IMR-90 (cell line): ENCODE measurements at regions not wholly inside any gene's neighbourhood (a gene's known extent, or its start where the extent isn't known, plus 50 kb on each side); places are given as distances from the start of the nearest gene placed in this dataset.

Experiments used
- ATAC-seq: fragments of 200-7000 bp; cut with Tn5 transposase; 2 replicates; pipeline ENCODE4 v1.9.1; 2020; ENCODE audit warnings: low read depth, mild to moderate bottlenecking, moderate library complexity
- BruUV-seq: library from RNA; stranded (reverse); fragments of 400-500 nt; replicated peaks from 2 replicates; lab custom pipeline; 2021; lab: Mats Ljungman, UMichigan
- CTCF ChIA-PET: fragments of 300-600 bp; formaldehyde crosslinking; extraction: SDS; loops from one replicate; lab custom pipeline; 2021; ENCODE audit warnings: antibody characterized with exemption; lab: Yijun Ruan, JAX
- POLR2A ChIA-PET: fragments of 300-600 bp; sonication (Branson Sonifier 250); formaldehyde crosslinking; loops from one replicate; lab custom pipeline; 2022; ENCODE audit warnings: antibody characterized with exemption; ENCODE audit not compliant: unreplicated experiment; lab: Charles Lee
- DNase-seq: peaks from one replicate; pipeline ENCODE4 v3.0.0; 2013
- H2AFZ ChIP-seq: replicated peaks from 2 replicates; pipeline ENCODE3; 2013; ENCODE audit warnings: low read length, mild to moderate bottlenecking; ENCODE audit not compliant: poor library complexity
- H2AK5ac ChIP-seq: 2 replicates; pipeline ENCODE4 v1.6.1; 2013; ENCODE audit warnings: low read depth, low read length, inconsistent platforms
- H2AK9ac ChIP-seq: replicated peaks from 2 replicates; pipeline ENCODE3; 2013; ENCODE audit warnings: mild to moderate bottlenecking, low read depth, low read length, moderate library complexity; ENCODE audit not compliant: poor library complexity
- H2BK120ac ChIP-seq: 2 replicates; pipeline ENCODE4 v1.6.1; 2013; ENCODE audit warnings: low read depth, low read length, inconsistent platforms
- H2BK15ac ChIP-seq: 3 replicates; pipeline ENCODE4 v1.6.1; 2013; ENCODE audit warnings: low read depth, low read length, inconsistent platforms
- H2BK20ac ChIP-seq: 2 replicates; pipeline ENCODE4 v1.6.1; 2013; ENCODE audit warnings: low read depth, mild to moderate bottlenecking, inconsistent platforms, low read length, moderate library complexity
- H2BK5ac ChIP-seq: 2 replicates; pipeline ENCODE4 v1.6.1; 2013; ENCODE audit warnings: mild to moderate bottlenecking, low read depth, low read length, inconsistent platforms; ENCODE audit not compliant: poor library complexity, severe bottlenecking
- H3K14ac ChIP-seq: replicated peaks from 2 replicates; pipeline ENCODE4 v1.6.1; 2013; ENCODE audit warnings: low read depth, low read length, inconsistent platforms
- H3K18ac ChIP-seq: 2 replicates; pipeline ENCODE4 v1.6.1; 2013; ENCODE audit warnings: low read depth, low read length, control low read depth
- H3K23ac ChIP-seq: 2 replicates; pipeline ENCODE4 v1.6.1; 2013; ENCODE audit warnings: low read depth, low read length, inconsistent platforms
- H3K27ac ChIP-seq: 2 replicates; pipeline ENCODE4 v1.5.1; 2013; ENCODE audit warnings: mild to moderate bottlenecking, control low read depth, low read length; ENCODE audit not compliant: insufficient read depth
- H3K27me3 ChIP-seq: 2 replicates; pipeline ENCODE4 v1.6.1; 2013; ENCODE audit warnings: low read length; ENCODE audit not compliant: control insufficient read depth, insufficient read depth
- H3K36me3 ChIP-seq: 2 replicates; pipeline ENCODE4 v1.6.1; 2013; ENCODE audit warnings: low read length, mixed read lengths; ENCODE audit not compliant: control insufficient read depth, insufficient read depth
- H3K4ac ChIP-seq: 2 replicates; pipeline ENCODE4 v1.6.1; 2013; ENCODE audit warnings: low read depth, low read length, inconsistent platforms
- H3K4me1 ChIP-seq: 2 replicates; pipeline ENCODE4 v1.6.1; 2013; ENCODE audit warnings: low read length, mixed read lengths; ENCODE audit not compliant: control insufficient read depth, insufficient read depth
- H3K4me2 ChIP-seq: 2 replicates; pipeline ENCODE4 v1.6.1; 2013; ENCODE audit warnings: low read depth, mild to moderate bottlenecking, control low read depth, low read length, moderate library complexity
- H3K4me3 ChIP-seq: 2 replicates; pipeline ENCODE4 v1.5.1; 2013; ENCODE audit warnings: low read depth, mild to moderate bottlenecking, control low read depth, low read length, moderate library complexity; ENCODE audit not compliant: insufficient read depth
- H3K56ac ChIP-seq: 2 replicates; pipeline ENCODE4 v1.6.1; 2013; ENCODE audit warnings: low read length, inconsistent platforms; ENCODE audit not compliant: insufficient read depth; ENCODE audit errors: extremely low read depth
- H3K79me1 ChIP-seq, 2 experiments: 2 replicates each; pipeline ENCODE4 v1.6.1; 2013; ENCODE audit warnings: low read length in 2 of 2, inconsistent platforms in 1 of 2, low read depth in 1 of 2
- H3K9ac ChIP-seq: 2 replicates; pipeline ENCODE4 v1.6.1; 2013; ENCODE audit warnings: low read depth, low read length, control low read depth
- H3K9me1 ChIP-seq: 2 replicates; pipeline ENCODE4 v1.6.1; 2013; ENCODE audit warnings: low read length, inconsistent platforms; ENCODE audit not compliant: insufficient read depth
- H3K9me3 ChIP-seq: 2 replicates; pipeline ENCODE4 v1.6.1; 2013; ENCODE audit warnings: low read length; ENCODE audit not compliant: control insufficient read depth, insufficient read depth
- H4K20me1 ChIP-seq: 2 replicates; pipeline ENCODE4 v1.6.1; 2013; ENCODE audit warnings: low read length, inconsistent platforms; ENCODE audit not compliant: insufficient read depth
- H4K5ac ChIP-seq: 2 replicates; pipeline ENCODE4 v1.6.1; 2013; ENCODE audit warnings: mild to moderate bottlenecking, low read depth, low read length, control low read depth
- H4K8ac ChIP-seq, 2 experiments: 2 replicates each; pipeline ENCODE4 v1.6.1; 2013; ENCODE audit warnings: low read depth in 2 of 2, low read length in 2 of 2, control low read depth in 1 of 2, inconsistent platforms in 1 of 2
- H4K91ac ChIP-seq: 2 replicates; pipeline ENCODE4 v1.6.1; 2013; ENCODE audit warnings: low read depth, low read length, inconsistent platforms; ENCODE audit not compliant: insufficient read depth
- MAFK ChIP-seq: IDR thresholded peaks from 2 replicates; pipeline ENCODE4 v1.6.1; 2012; ENCODE audit warnings: low read depth, low read length, improper control_type of control experiment
- MXI1 ChIP-seq: IDR thresholded peaks from 2 replicates; pipeline ENCODE4 v1.6.1; 2012; ENCODE audit warnings: low read depth, mild to moderate bottlenecking, low read length, moderate library complexity, borderline replicate concordance
- WGBS, 2 experiments: methylation state at CpG; one replicate each; pipeline versions ENCODE4 v1.1.5 to v1.1.7; 2013; ENCODE audit warnings: missing lambda C conversion rate in 2 of 2; ENCODE audit not compliant: insufficient read length in 1 of 2; ENCODE audit errors: extremely low coverage in 2 of 2; 5-methylcytosine and 5-hydroxymethylcytosine counted together
- dilution Hi-C: fragments of 300-500 bp; cut with HindIII; formaldehyde crosslinking; loops from one replicate; pipeline ENCODE4 v1.14.3; 2018; ENCODE audit warnings: low sequenced_read_pairs; ENCODE audit not compliant: unreplicated experiment
- in situ Hi-C: fragments of 300-500 bp; cut with MboI; formaldehyde crosslinking; loops from 3 replicates; pipeline ENCODE4 v1.14.3; 2019; ENCODE audit warnings: low sequenced_read_pairs, inconsistent platforms, mixed read lengths
- intact Hi-C: fragments of 100-400 bp; cut with micrococcal nuclease; formaldehyde crosslinking; loops from 2 replicates; pipeline ENCODE4 v1.10.0; 2022

GRCh38 chr6:97923249-97923648 is 640.2 kb upstream of the MMS22L start:
- Histone ChIP-seq H2AK5ac (no peak overlapping the region), H3K18ac (no peak overlapping the region), H2BK5ac (no peak overlapping the region), H4K8ac (no peak overlapping the region), H2BK15ac (no peak overlapping the region), H4K5ac (no peak overlapping the region), H3K79me1 (no peaks in the 10 kb centered on the region), H3K9me3 (no peaks in the 10 kb centered on the region), H3K9me1 (no peaks in the 10 kb centered on the region), H2AK9ac (no peak overlapping the region), H3K27me3 (no peaks in the 10 kb centered on the region), H3K4ac (no peak overlapping the region), H2AFZ (no peak overlapping the region), H2BK120ac (no peak overlapping the region), H3K4me1 (no peaks in the 10 kb centered on the region), H3K4me3 (no peak overlapping the region), H3K27ac (no peak overlapping the region), H3K36me3 (no peaks in the 10 kb centered on the region), H3K14ac (no peak overlapping the region), H4K91ac (no peak overlapping the region), H3K4me2 (no peak overlapping the region), H3K23ac (no peak overlapping the region), H4K20me1 (no peaks in the 10 kb centered on the region), H2BK20ac (no peak overlapping the region), H3K56ac (no peak overlapping the region), H3K9ac (no peak overlapping the region)
- ATAC-seq: no peak
- WGBS, 2 experiments: no CpG with 5 or more reads among the region's 2 CpGs
- no peak for DNase-seq
- TF ChIP-seq MAFK: peak; percentile 83
- no peak for TF ChIP-seq MXI1
- BruUV-seq: no TSS peak
- intact Hi-C loops (no loop called here), in situ Hi-C loops (no loop called here), dilution Hi-C loops (no loop called here)
- CTCF ChIA-PET: no interaction called here
- POLR2A ChIA-PET: no interaction called here
